Transverse colon (tissue), 4 donors: ENCODE measurements at regions not wholly inside any gene's neighbourhood (a gene's known extent, or its start where the extent isn't known, plus 50 kb on each side); places are given as distances from the start of the nearest gene placed in this dataset.

Experiments used
- EP300 ChIP-seq: sonication (generic); formaldehyde crosslinking; IDR thresholded peaks from one replicate; pipeline ENCODE4 v1.6.1; 2017; ENCODE audit warnings: antibody characterized with exemption, low read depth
- POLR2A ChIP-seq: fragments of 450-650 bp; IDR thresholded peaks from one replicate; pipeline ENCODE4 v1.6.1; 2016; ENCODE audit warnings: antibody characterized with exemption, mild to moderate bottlenecking, moderate library complexity
- POLR2AphosphoS5 ChIP-seq, 3 donors: sonication (generic); formaldehyde crosslinking; IDR thresholded peaks; one replicate each; pipeline ENCODE4 v1.6.1; 2016; ENCODE audit warnings: antibody characterized with exemption in 3 of 3
- TF ChIP-seq, protein P1 (sequence below), 5 experiments: fragments of 200-600 bp in 3 of 5; fragments of 450-650 bp in 2 of 5; sonication (generic) in 3 of 5; IDR thresholded peaks; 1 replicate in 2 of 5; 2 replicates in 3 of 5; pipeline ENCODE4 v1.5.1; 2016 to 2017; ENCODE audit warnings: antibody characterized with exemption in 5 of 5, inconsistent platforms in 3 of 5, mild to moderate bottlenecking in 2 of 5, moderate library complexity in 1 of 5

DNA sequence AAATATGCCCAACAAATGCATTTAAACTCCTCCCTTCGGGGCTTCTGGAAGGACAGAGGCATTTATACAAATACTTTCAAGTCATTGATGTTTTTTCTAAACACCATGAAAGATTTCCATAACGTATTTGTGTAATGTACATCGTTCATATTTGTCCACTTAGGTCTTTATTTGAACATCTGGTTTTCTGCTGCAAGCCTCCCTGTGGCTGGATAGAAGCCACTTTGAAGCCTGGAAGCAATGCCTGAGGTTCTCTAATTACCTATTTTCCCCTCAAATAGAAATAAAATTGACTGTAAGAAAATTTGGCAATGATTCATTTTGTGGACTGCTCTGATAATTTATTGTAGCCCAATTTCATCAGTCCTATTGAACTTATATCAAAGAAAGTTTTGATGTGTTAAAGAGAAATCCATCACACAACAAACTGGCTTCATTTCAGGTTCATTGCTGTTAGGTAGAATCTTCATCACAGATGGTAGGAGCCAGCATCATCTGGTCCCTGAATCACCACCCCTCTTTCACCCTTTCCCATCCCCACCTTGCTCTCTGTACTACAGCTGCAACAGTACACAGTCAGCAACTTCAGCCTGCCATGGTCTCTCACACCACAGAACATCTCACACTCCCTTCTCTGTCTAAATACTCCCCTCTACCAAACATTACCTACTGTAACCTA lies 186.0 kb upstream of the MGMT start:
- TF ChIP-seq, protein P1, sequence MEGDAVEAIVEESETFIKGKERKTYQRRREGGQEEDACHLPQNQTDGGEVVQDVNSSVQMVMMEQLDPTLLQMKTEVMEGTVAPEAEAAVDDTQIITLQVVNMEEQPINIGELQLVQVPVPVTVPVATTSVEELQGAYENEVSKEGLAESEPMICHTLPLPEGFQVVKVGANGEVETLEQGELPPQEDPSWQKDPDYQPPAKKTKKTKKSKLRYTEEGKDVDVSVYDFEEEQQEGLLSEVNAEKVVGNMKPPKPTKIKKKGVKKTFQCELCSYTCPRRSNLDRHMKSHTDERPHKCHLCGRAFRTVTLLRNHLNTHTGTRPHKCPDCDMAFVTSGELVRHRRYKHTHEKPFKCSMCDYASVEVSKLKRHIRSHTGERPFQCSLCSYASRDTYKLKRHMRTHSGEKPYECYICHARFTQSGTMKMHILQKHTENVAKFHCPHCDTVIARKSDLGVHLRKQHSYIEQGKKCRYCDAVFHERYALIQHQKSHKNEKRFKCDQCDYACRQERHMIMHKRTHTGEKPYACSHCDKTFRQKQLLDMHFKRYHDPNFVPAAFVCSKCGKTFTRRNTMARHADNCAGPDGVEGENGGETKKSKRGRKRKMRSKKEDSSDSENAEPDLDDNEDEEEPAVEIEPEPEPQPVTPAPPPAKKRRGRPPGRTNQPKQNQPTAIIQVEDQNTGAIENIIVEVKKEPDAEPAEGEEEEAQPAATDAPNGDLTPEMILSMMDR (IDR thresholded peaks at IDR 0.05) = no peak
- TF ChIP-seq POLR2A (no peak), POLR2AphosphoS5 (IDR thresholded peaks at IDR 0.05) (no peak), EP300 (no peak)
